Upper lobe of left lung (tissue), 6 donors: ENCODE measurements at regions not wholly inside any gene's neighbourhood (a gene's known extent, or its start where the extent isn't known, plus 50 kb on each side); places are given as distances from the start of the nearest gene placed in this dataset.

Experiments
- ATAC-seq, 2 donors: fragments of 200-7000 bp; cut with Tn5 transposase; one replicate each; pipeline ENCODE4 v1.9.1; 2022; ENCODE audit warnings: mild to moderate bottlenecking in 2 of 2, moderate library complexity in 2 of 2; ENCODE audit not compliant: low FRiP score in 2 of 2
- DNase-seq, 2 donors: peaks; one replicate each; pipeline ENCODE4 v3.0.0-alpha.2; 2019 to 2020
- H3K27ac ChIP-seq, 4 donors: fragments of 200-600 bp; sonication (generic); one replicate each; pipeline ENCODE4 v1.5.1; 2016 to 2019
- H3K27me3 ChIP-seq, 4 donors: fragments of 200-600 bp; sonication (generic); one replicate each; pipeline ENCODE4 v1.5.1; 2017 to 2019
- H3K36me3 ChIP-seq, 4 donors: fragments of 200-600 bp; sonication (generic); one replicate each; pipeline ENCODE4 v1.5.1; 2016 to 2019
- H3K4me1 ChIP-seq, 4 donors: fragments of 200-600 bp; sonication (generic); one replicate each; pipeline ENCODE4 v1.5.1; 2018 to 2019
- H3K4me3 ChIP-seq, 4 donors: fragments of 200-600 bp; sonication (generic); one replicate each; pipeline ENCODE4 v1.5.1; 2017 to 2019; ENCODE audit warnings: mild to moderate bottlenecking in 2 of 4, moderate library complexity in 1 of 4
- H3K9me3 ChIP-seq, 4 donors: fragments of 200-600 bp; sonication (generic); one replicate each; pipeline ENCODE4 v1.5.1; 2018 to 2019
- EP300 ChIP-seq, 4 donors: sonication (generic); formaldehyde crosslinking; IDR thresholded peaks; one replicate each; pipeline ENCODE4 v1.5.1; 2017; ENCODE audit warnings: antibody characterized with exemption in 4 of 4, control low read depth in 2 of 4
- POLR2A ChIP-seq, 4 donors: fragments of 450-650 bp; IDR thresholded peaks; one replicate each; pipeline ENCODE4 v1.5.1; 2016 to 2017; ENCODE audit warnings: antibody characterized with exemption in 4 of 4, mild to moderate bottlenecking in 2 of 4
- POLR2AphosphoS5 ChIP-seq, 2 donors: sonication (generic); formaldehyde crosslinking; IDR thresholded peaks; one replicate each; pipeline ENCODE4 v1.5.1; 2017; ENCODE audit warnings: antibody characterized with exemption in 2 of 2
- WGBS, 2 donors: methylation state at CpG; one replicate each; pipeline ENCODE4 v1.1.5; 2017 to 2018; 5-methylcytosine and 5-hydroxymethylcytosine counted together
- TF ChIP-seq, protein P1 (sequence below), 6 experiments: fragments of 450-650 bp in 4 of 6; fragments of 200-600 bp in 2 of 6; sonication (generic) in 2 of 6; IDR thresholded peaks; one replicate each; pipeline ENCODE4 v1.5.1; 2016 to 2019; ENCODE audit warnings: antibody characterized with exemption in 6 of 6
- donor health status: DM: no; HTN: no; CAD: no; lungs with moderate emphysema.
- donor health status: DM: no; HTN: yes; CAD: no; lungs with severe emphysema.

DNA sequence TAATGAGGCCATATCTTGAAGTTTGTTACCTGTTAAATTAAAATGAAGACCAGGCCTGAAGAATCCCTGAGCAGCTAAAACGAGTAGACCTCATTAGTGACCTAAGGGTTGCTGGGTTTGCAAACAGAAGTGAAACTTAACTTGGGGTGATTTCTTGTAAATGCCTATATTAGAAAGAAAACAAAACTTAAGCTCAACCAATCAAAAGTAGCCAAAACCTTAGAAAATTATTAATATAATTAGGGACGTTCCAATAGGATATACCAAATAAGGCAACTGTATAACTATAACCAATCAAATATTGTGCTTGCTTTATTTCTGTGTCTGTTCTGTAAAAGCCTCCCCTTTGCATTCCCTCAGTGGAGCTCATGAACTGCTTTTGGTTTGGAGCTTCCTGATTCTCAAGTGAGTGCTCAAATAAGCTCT, 137.9 kb upstream of the VRK2 start:
- ATAC-seq: no peak

DNA sequence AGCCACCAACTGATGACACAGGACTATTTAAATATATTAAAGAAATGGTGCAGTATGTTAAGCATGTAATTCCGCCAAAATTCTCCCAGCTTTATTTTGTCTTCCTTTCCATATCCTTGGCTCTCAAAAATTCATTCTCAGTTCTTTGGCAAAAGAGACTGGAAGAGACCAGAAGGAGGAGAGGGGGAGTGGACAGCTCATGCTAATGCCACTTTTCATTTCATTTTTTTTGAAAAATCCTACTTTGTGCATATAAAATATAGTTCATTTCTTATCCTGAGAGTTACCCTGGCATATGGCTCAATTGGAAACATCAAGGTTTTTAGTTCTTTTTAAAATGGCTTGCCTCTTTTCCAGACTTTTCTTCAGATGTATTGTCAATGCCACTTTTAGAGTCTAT, 128.5 kb upstream of the VRK2 start:
- H3K9me3 ChIP-seq: no peaks in the 10 kb centered on the region
- DNase-seq (no peak), ATAC-seq (no peak)
- no peaks in the 10 kb centered on the region for H3K27me3 ChIP-seq
- no peak overlapping the region for H3K27ac ChIP-seq
- no peaks in the 10 kb centered on the region for H3K4me1 ChIP-seq
- H3K36me3 ChIP-seq: no peaks in the 10 kb centered on the region
- no peak overlapping the region for H3K4me3 ChIP-seq
- no peak for TF ChIP-seq POLR2AphosphoS5 (IDR thresholded peaks at IDR 0.05)
- TF ChIP-seq, protein P1, sequence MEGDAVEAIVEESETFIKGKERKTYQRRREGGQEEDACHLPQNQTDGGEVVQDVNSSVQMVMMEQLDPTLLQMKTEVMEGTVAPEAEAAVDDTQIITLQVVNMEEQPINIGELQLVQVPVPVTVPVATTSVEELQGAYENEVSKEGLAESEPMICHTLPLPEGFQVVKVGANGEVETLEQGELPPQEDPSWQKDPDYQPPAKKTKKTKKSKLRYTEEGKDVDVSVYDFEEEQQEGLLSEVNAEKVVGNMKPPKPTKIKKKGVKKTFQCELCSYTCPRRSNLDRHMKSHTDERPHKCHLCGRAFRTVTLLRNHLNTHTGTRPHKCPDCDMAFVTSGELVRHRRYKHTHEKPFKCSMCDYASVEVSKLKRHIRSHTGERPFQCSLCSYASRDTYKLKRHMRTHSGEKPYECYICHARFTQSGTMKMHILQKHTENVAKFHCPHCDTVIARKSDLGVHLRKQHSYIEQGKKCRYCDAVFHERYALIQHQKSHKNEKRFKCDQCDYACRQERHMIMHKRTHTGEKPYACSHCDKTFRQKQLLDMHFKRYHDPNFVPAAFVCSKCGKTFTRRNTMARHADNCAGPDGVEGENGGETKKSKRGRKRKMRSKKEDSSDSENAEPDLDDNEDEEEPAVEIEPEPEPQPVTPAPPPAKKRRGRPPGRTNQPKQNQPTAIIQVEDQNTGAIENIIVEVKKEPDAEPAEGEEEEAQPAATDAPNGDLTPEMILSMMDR (IDR thresholded peaks at IDR 0.05): no peak
- no peak for TF ChIP-seq EP300 (IDR thresholded peaks at IDR 0.05)
- no peak for TF ChIP-seq POLR2A (IDR thresholded peaks at IDR 0.05)
- WGBS, 2 donors: 86 to 98% methylated on average over 1 of the region's 1 CpG

More for the DNA sequence above, 137.9 kb upstream of the VRK2 start:
- Histone ChIP-seq H3K27ac (no peak overlapping the region), H3K4me1 (peaks cover 0 to 2% (median 0%) of the 10 kb centered on the region in 4 donors), H3K4me3 (no peak overlapping the region), H3K27me3 (no peaks in the 10 kb centered on the region), H3K9me3 (no peaks in the 10 kb centered on the region), H3K36me3 (no peaks in the 10 kb centered on the region)
- DNase-seq: no peak
- 45 to 50% methylated on average over 2 of the region's 2 CpGs for WGBS, 2 donors
- TF ChIP-seq POLR2A (IDR thresholded peaks at IDR 0.05) (no peak), POLR2AphosphoS5 (IDR thresholded peaks at IDR 0.05) (no peak), EP300 (IDR thresholded peaks at IDR 0.05) (no peak)
- TF ChIP-seq, protein P1 (IDR thresholded peaks at IDR 0.05): no peak

DNA sequence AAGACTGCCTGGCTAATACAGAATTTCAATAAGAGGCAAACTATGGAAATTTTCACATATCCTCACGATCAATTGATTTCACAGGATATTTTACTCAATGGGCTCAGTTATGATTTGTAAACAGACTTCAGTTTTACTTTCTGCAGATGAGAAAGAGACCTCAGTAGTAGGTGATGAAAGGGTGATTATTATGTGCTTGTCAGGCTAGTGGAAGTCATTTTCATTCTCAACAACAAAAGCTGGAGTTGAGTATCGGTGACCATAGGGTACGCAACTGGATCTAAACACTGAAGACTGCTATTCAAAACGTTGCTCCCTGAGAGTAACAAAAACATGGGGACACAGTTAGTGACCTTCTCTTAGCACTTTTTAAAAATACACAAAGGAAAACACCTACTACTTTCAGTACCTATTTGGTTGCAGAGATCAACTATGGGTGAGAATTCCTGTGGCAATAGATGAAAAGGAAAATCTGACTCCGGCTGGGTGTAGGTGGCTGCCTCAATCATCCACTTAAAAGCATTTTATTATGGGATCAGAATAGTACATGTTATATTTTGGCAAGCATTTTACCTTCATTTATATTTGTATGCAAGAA, 126.2 kb upstream of the VRK2 start:
- Histone ChIP-seq H3K36me3 (no peaks in the 10 kb centered on the region), H3K27me3 (no peaks in the 10 kb centered on the region), H3K27ac (no peak overlapping the region), H3K9me3 (no peaks in the 10 kb centered on the region), H3K4me1 (no peaks in the 10 kb centered on the region), H3K4me3 (no peak overlapping the region)
- WGBS, 2 donors: 80 to 86% methylated on average over 5 of the region's 5 CpGs
- DNase-seq (no peak), ATAC-seq (no peak)
- TF ChIP-seq POLR2A (IDR thresholded peaks at IDR 0.05) (no peak), EP300 (IDR thresholded peaks at IDR 0.05) (no peak), POLR2AphosphoS5 (IDR thresholded peaks at IDR 0.05) (no peak)
- TF ChIP-seq, protein P1 (IDR thresholded peaks at IDR 0.05): no peak

DNA sequence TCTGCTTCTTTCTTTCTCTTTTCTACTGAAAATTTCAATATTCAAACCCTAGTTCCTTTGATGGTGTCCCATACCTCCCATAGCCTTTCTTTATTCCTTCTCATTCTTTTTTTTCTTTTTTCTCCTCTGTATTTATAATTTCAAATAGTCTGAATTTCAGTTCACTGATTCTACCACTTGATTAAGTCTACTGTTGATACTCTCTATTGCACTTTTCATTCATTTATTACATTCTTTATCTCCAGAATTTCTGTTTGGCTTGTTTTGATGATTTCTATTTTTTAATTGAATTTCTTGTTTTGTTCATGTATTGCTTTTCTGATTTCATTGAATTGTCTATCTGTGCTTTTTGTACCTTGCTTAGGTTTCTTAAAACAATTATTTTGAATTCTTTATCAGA, 111.9 kb upstream of the VRK2 start:
- H3K27me3 ChIP-seq: no peaks in the 10 kb centered on the region
- no peak overlapping the region for H3K4me3 ChIP-seq
- no peak overlapping the region for H3K27ac ChIP-seq
- no peaks in the 10 kb centered on the region for H3K4me1 ChIP-seq
- TF ChIP-seq, protein P1 (IDR thresholded peaks at IDR 0.05): no peak
- TF ChIP-seq EP300 (IDR thresholded peaks at IDR 0.05): no peak
- TF ChIP-seq POLR2AphosphoS5 (IDR thresholded peaks at IDR 0.05): no peak
- TF ChIP-seq POLR2A (IDR thresholded peaks at IDR 0.05): no peak
- no peaks in the 10 kb centered on the region for H3K36me3 ChIP-seq
- H3K9me3 ChIP-seq: peaks cover 4 to 20% (median 12%) of the 10 kb centered on the region in 4 donors
- DNase-seq (no peak), ATAC-seq (no peak)

DNA sequence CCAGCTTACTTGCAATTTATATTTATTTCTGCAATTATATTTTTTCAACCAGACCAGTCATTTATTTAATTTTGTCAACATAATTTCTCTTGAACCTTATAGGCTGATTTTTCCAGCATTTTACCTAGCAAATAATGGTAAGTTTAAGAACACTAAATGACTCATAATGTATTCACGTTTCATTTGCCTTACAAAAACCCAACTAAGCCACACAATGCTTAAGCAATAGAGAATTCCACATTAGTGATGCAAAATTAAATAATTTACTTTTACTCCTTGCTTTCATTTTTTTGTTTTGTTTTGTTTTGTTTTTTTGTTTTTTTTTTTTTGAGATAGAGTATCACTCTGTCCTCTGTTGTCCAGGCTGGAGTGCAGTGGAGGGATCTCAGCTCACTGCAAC, 110.4 kb upstream of the VRK2 start:
- no peaks in the 10 kb centered on the region for H3K27me3 ChIP-seq
- TF ChIP-seq, protein P1 (IDR thresholded peaks at IDR 0.05): no peak
- 89 to 92% methylated on average over 1 of the region's 1 CpG for WGBS, 2 donors
- no peak overlapping the region for H3K27ac ChIP-seq
- no peak overlapping the region for H3K4me3 ChIP-seq
- no peaks in the 10 kb centered on the region for H3K36me3 ChIP-seq
- no peak for ATAC-seq
- no peak for DNase-seq
- no peaks in the 10 kb centered on the region for H3K4me1 ChIP-seq
- peaks cover 4 to 20% (median 12%) of the 10 kb centered on the region in 4 donors for H3K9me3 ChIP-seq
